Skeletal muscle cell (primary cell): ENCODE measurements at regions not wholly inside any gene's neighbourhood (a gene's known extent, or its start where the extent isn't known, plus 50 kb on each side); places are given as distances from the start of the nearest gene placed in this dataset.
"Not testable (repeated sequence)": the region's sequence is repeated elsewhere in the genome, so short reads cannot be mapped to it uniquely, and the experiment has no call there.

ENCODE experiments used
- DNase-seq: peaks from one replicate; pipeline ENCODE4 v3.0.0-alpha.2; 2010; ENCODE audit warnings: low read depth
- H3K4me3 ChIP-seq: 2 replicates; pipeline ENCODE4 v1.5.1; 2011; ENCODE audit warnings: low read depth, mild to moderate bottlenecking, control low read depth, low read length, moderate library complexity

DNA sequence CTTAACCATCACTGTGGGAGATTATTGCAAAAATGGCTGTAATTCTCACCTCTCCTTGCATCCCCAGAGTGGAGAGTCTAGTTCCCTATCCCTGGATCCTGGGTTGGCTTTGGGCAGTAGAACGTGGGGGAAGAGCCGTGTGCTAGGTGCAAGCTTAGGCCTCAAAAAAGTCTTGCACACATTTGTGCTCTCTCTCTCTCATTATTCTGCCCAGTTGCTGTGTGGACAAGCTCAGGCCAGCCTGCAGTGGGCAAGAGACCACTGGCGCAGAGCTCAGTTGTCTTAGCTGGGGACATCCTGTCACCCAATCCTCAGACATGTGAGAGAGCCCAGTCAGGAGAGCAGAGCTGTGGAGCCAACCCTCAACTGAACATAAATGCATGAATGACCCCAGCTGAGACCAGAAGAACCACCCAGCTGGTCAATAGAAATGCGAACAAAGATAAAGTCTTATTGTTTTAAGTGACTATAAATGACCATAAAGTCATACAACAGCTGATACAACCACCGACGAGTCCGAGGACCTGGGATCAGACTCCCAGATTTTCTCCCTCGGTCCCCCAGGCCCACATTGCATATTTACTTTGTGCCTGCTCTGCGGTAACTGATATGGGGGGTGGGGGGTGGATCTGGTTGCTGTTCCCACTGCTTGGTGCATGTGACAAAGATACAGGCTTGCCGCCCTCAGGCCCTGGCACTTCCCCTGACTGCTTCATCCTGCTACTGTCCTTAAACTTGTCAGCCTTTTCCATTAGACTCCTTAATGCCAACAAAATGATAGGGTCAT is 166.4 kb upstream of the MVB12B start:
- DNase-seq: no peak
- H3K4me3 ChIP-seq: no peak overlapping the region

DNA sequence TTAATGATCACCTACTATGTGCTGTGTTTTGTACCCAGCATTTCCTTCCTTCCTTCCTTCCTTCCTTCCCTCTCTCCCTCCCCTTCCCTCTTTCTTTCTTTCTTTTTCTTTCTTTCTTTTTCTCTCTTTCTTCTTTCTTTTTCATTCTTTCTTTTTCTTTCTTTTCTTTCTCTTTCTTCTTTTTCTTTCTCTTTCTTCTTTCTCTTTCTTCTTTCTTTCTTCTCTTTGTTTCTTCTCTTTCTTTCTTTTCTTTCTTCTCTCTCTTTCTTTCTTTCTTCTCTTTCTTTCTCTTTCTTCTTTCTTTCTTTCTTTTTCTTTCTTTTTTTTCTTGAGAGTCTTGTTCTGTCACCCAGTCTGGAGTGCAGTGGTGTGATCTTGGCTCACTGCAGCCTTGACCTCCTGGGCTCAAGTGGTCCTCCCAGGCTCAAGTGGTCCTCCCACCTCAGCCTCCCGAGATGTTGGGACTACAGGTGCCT is 165.7 kb upstream of the MVB12B start:
- no peak for DNase-seq
- no peak overlapping the region for H3K4me3 ChIP-seq

DNA sequence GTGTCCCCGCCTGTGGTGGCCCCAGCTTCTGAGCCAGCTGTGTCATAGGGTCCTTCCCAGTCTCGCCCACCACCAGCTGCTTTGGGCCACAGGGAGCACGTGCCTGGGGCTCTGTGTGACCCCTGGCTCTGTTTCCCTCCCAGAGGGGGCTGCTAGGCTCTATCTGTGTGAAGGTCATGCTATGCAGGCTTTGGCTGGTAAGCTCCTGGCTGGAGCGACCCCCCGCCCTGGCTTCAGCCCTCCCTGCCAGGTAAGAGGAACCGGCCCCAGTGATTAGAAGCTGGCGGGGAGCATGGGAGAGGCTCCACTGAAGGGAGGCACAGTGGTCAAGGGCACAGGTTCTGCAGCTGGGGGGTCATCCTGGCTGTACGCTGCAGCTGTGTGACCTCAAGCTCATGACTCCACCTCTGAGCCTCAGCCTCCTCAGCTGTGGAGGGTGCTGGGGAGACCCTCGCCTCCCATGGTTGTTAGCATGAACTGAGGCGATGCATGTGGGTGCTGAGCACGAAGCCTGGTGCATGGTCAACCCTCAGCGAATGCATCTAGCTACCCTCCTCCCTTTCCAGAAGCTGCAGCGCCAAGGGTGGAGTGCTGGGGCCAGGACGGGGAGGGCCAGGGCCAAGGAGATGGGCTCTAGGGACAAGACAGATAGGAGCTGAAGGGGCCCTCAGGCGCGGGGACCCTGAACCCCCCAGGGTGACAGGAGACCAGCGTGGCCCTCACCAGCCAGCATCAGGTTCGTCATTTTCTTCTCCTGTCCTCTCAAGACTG is 163.8 kb upstream of the MVB12B start:
- no peak for DNase-seq
- no peak overlapping the region for H3K4me3 ChIP-seq

DNA sequence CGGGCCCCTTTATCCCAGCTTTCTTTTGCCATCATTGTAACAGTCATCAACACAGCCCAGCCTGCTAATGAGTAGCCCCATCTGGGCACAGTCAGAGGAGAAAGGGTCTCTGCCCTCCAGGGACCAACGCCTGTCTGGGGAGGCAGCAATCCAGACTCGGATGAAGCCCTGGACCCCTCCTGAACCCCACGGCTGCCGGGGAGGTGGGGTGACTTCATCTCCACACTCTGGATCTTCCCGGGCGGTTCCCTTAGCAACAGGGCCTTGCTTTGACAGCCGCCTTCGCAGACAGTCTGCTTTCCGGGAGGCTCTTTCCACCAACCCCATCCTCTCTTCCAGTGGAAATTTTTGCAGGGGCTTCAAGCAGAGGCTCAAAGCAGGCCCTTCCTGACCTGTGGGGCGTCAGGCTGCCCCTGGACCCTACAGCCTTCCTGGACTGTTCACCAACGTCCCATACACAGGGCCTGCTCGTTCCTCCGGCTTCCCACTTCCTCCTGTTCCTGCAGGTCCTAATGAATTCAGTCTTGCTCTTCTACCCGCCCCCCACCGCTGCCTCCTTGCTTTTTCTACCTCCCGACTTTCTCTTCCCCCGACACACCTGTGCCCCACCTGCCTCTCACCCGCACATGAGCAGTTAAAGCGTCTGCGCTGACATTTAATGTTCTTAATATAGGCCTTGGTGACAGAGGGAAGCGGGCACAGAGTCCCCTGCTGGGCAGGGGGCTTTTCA is 161.7 kb upstream of the MVB12B start:
- DNase-seq: no peak
- no peak overlapping the region for H3K4me3 ChIP-seq

DNA sequence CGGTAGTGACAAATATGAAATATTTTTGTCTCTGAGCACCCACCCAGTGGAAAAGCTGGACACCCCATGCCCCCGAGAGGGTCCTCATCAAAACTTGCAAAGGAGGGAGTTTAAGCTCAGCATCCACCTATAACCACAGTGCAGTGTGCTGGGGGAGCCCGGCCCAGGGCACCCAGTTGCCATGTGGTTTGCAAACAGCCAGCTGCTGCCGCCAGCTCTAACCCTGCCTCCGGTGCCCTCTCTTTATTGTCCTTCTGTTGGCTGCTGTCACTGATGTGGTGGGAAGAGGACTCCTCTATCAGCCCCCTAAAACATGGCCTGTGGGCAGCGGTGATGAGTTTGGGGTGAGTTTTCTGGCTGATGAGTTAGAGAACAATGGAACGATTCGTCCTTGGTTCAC is 160.9 kb upstream of the MVB12B start:
- no peak overlapping the region for H3K4me3 ChIP-seq
- no peak for DNase-seq

DNA sequence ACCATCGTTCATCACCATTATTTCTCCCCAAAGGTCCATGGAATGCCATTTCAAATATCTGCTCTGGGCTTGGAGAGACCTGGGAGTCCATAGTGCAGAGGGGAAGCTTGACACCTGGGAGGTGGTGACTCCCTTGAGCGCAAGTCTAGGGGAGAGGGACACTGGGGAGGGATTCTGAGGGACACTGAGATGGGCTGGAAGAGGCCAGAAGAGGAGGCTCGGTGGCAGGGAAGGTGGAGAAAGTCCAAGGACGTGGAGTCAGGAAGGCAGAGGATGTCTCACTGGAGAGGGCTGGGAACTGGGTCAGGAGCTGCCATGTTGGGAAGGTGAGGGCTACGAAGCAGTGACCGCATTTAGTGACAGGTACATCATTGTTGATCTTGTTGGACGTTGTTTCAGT is 160.3 kb upstream of the MVB12B start:
- DNase-seq: no peak
- no peak overlapping the region for H3K4me3 ChIP-seq

DNA sequence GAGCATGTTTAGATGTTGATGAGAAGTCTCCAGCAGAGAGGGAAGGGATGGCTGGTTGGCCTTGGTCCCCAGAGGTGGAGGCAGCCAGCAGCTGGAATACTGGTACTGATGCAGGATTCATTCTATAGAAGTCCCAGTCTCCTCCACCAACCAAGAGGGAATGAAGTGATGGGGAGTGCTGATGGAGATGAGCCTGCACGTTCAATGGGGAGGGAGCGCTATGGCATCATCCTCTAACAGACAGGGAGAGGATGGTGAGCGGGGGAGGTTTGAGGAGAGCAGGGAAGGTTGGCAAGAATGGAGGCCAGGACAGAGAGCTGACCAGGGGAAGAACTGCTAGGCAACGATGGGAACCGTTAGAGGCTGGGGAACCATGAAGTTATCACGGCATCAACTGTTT is 159.8 kb upstream of the MVB12B start:
- no peak for DNase-seq
- no peak overlapping the region for H3K4me3 ChIP-seq

DNA sequence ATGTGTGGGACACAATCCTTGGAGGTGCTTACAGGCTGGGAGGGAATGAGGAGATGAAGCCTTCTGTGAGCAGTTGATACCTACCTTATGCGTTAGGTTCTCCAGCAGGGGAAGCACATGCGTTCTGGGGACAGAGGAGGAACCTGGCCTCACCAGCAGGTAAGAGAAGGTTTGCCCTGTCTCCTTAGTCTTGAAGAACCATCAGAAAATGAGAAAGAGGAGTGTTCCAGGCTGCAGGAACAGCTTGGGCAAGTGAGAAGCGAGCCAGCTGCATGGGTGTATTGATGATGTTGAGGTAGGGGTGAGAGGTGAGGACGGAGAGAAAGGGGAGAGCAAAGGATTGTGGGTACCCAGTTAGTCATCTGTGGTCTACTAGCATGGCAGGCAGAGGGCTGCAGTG is 156.9 kb upstream of the MVB12B start:
- H3K4me3 ChIP-seq: no peak overlapping the region
- DNase-seq: no peak

DNA sequence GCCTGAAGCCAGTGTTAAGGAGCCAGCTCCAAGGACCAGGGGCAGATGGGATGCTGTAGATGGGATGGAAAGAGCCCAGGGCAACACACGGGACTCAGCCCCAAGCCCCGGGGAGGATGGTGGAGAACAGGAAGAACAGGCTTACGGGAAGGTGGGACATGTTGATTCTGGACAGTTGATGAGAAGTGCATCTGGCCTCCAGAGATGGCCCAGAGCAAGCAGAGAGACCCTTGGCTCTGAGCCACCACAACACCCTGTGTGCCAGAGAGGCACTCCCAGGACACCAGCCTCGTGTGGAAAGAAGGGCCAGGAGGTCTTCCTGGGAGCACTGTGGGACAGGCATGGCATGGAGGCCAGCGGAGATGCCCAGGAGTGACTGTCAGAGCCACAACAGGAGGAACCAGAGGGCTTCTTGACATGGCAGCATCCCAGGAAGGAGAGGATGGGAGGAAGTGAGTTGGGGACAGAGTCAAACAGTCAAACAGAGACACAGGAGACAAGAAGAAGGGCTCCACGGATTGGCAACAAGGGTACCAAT is 156.3 kb upstream of the MVB12B start:
- no peak overlapping the region for H3K4me3 ChIP-seq
- DNase-seq: no peak

DNA sequence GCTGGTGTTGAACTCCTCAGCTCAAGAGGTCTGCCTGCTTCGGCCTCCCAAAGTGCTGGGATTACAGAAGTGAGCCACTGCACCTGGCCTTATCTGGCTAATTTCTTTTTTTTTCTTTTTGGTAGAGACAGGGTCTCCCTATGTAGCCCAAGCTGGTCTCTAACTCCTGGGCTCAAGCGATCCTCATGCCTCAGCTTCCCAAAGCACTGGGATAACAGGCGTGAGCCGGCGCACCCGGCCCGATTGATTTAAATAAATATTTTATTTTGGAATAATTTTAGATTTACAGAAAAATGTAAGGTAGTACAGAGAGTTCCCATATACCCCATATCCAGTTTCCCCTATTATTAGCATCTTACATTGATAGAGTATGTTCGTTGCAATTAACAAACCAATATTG is 155.0 kb upstream of the MVB12B start:
- no peak overlapping the region for H3K4me3 ChIP-seq
- DNase-seq: no peak

DNA sequence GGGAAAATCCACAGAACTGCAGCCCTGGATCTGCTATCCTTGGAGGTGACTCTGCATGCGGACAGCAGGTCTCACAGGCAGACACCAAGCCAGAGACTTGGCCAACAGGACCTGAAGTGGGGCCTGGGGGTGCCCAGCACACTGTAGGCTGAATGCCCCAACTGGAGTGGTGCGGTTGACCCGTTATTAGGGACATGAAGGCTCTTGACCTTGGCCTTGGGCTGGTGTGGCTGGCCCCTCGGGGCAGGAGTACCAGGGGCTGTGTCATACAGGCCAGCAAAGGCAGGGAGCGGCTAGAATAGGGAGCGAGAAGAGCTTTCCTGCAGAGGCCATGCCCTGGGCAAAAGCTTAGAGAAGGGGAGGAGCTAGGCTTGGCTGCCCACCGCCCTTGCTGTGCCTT is 153.2 kb upstream of the MVB12B start:
- no peak for DNase-seq
- no peak overlapping the region for H3K4me3 ChIP-seq

DNA sequence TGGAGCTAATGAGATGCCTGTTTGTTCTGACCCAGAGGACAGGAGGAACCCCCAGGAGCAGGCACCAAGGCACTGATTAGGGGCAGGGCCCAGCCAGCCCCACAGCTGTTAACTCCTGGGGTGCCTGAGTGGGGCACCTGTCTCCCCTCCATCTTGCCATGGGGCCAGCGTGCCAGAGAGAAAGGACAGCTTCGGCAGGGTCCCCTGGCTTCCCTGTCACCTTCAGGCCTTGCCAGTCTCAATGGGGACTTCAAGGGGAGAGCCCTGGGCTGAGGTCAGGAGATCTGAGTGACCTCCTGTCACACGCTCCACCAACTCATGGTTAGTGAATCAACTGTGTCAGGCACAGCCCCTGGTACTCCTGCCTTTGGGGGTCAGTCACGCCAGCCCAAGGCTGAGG is 152.7 kb upstream of the MVB12B start:
- DNase-seq: no peak
- H3K4me3 ChIP-seq: no peak overlapping the region

DNA sequence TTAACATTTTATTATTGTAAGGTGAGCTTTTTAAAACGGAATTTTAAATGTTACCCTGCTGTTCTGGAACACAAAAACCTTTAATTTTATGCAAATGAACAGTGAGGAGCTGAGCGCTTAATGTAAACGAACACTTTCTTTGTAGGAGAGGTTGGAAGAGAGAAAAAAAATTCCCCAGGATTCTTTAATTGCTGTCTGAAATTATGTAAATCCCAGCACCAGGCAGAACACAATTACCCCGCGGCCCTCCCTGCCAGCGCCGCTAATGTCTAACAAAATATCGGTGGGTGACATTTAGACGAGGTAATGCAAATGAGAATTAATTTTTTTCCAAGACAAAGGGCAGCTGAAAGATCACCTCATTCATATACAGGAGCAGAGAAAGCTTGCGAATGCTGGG is 143.4 kb upstream of the MVB12B start:
- DNase-seq: no peak
- no peak overlapping the region for H3K4me3 ChIP-seq

DNA sequence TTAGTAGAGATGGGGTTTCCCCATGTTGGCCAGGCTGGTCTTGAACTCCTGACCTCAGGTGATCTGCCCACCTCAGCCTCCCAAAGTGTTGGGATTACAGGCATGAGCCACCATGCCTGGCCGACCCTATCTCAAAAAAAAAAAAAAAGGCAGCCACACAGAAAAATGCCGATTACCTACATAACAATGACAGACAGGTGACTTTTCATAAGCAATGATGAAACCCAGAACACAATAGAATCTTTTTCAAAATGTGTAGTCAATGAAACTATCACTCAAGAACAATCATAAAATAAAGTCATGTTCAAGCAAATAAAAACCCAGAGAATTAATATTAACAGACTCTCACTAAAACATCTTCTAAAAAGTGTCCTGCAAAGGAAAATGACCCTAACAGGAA is 135.6 kb upstream of the MVB12B start:
- DNase-seq, H3K4me3 ChIP-seq: not testable (repeated sequence)

DNA sequence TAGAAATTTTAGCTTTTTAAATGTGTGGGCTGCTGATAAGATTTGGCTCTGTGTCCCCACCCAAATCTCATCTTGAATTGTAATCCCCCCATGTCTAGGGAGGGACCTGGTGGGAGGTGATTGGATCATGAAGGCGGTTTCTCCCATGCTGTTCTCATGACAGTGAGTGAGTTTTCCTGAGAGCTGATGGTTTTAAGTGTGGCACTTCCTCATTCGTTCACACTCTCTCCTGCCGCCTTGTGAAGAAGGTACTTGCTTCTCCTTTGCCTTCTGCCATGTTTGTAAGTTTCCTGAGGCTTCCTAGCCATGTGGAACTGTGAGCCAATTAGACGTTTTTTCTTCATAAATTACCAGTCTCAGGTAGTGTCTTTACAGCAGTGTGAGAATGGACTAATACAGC is 127.8 kb upstream of the MVB12B start:
- no peak overlapping the region for H3K4me3 ChIP-seq
- no peak for DNase-seq

DNA sequence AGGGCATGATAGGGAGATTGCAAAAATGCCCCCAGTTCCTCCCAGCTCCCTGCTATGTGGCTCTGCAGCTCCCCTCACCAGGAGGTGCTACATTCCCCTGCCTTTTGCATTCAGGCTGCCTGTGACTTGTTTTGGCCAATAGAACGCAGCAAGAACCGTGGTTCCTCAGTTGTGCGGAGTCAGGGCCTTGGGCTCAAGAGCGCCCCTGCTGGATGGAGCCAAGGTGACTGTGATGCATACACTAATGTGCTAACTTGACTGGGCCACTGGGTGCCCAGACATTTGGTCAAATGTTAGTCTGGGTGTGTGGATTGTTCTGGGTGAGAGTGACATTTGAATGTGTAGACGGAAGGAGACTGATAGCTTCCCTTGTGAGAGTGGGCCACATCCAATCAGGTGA is 123.3 kb upstream of the MVB12B start:
- no peak overlapping the region for H3K4me3 ChIP-seq
- no peak for DNase-seq

DNA sequence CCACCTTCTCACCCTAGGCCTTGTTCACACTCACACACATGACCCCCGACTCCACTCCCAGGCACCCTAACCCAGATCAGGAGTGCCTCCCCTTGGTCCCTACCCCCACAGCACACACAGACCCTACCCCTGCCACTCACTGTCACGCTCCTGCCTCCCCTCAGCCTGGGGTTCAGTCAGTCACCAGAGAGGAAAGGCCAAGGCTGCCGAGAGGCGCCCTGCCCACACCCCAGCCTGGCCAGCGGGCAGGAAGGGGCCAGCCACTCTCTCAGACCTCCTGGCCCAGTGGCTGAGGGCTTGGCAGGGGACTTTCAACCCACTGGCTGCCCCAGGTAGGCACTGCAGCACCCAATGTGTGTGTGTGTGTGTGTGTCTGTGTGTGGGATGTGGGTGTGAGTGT is 122.4 kb upstream of the MVB12B start:
- H3K4me3 ChIP-seq: no peak overlapping the region
- no peak for DNase-seq

DNA sequence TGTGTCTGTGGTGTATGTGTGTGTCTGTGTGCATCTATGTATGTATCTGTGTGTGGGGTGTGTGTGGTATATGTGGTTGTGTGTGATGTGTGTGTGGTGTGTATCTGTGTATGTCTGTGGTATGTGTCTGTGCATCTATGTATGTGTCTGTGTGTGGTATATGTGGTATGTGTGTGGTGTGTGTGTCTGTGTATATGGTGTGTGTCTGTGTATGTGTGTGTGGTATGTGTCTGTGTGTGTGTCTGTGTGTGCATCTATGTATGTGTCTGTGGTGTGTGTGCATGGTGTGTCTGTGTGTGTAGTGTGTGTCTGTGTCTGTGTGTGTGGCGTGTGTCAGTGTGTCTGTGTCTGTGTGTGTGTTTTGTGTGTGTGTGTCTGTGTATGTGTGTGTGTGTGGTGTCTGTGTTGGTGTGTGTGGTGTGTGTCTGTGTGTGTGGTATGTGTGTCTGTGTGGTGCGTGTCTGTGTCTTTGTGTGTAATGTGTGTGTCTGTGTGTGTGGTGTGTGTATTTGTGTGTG is 121.9 kb upstream of the MVB12B start:
- no peak for DNase-seq
- H3K4me3 ChIP-seq: no peak overlapping the region

DNA sequence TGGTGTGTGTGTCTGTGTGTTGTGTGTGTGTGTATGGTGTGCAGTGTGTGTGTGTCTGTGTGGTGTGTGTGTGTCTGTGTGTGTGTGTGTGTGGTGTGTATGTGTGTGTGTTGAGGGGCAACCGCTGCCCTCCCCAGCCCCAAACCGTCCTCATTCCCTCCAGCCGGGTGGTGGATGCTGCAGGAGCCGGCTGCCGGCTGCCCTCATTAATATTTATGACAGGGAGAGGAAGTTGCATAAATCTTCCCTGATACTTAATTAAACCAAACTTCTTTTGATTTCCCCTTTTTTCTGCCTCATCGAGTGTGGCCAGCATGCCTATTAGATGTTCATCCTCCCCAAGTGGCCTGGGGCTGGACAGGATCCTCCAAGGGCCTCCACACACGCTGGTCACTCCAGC is 121.4 kb upstream of the MVB12B start:
- H3K4me3 ChIP-seq: no peak overlapping the region
- DNase-seq: no peak
